GM11168 (cell line): ENCODE measurements at regions not wholly inside any gene's neighbourhood (a gene's known extent, or its start where the extent isn't known, plus 50 kb on each side); places are given as distances from the start of the nearest gene placed in this dataset.
"Not testable (repeated sequence)": the region's sequence is repeated elsewhere in the genome, so short reads cannot be mapped to it uniquely, and the experiment has no call there.

Experiments
- in situ Hi-C: fragments of 300-500 bp; cut with MboI; formaldehyde crosslinking; loops from one replicate; pipeline ENCODE4 v1.12.0; 2022; ENCODE audit warnings: low sequenced_read_pairs; ENCODE audit not compliant: unreplicated experiment

GRCh38 chr18:6566338-6566911 is 151.7 kb upstream of the L3MBTL4 start:
- in situ Hi-C loops = no loop called here

- in situ Hi-C loops = no loop called here
These were observed 155.1 kb upstream of the L3MBTL4 start for GRCh38 chr18:6569813-6570212.

- in situ Hi-C loops = no loop called here
These were observed 156.0 kb upstream of the L3MBTL4 start for GRCh38 chr18:6570581-6571238.

GRCh38 chr18:6571239-6571602 is 156.5 kb upstream of the L3MBTL4 start:
- in situ Hi-C loops = no loop called here

- in situ Hi-C loops = not testable (repeated sequence)
These were observed 157.3 kb upstream of the ARHGAP28 start for GRCh38 chr18:6572192-6572591.

GRCh38 chr18:6574631-6575030 is 154.9 kb upstream of the ARHGAP28 start:
- in situ Hi-C loops = no loop called here

GRCh38 chr18:6575908-6576307 is 153.6 kb upstream of the ARHGAP28 start:
- in situ Hi-C loops = no loop called here

- in situ Hi-C loops = no loop called here
These were observed 152.7 kb upstream of the ARHGAP28 start for GRCh38 chr18:6576718-6577375.

GRCh38 chr18:6578686-6579085 is 150.8 kb upstream of the ARHGAP28 start:
- in situ Hi-C loops = no loop called here

GRCh38 chr18:6579486-6579885 is 150.0 kb upstream of the ARHGAP28 start:
- in situ Hi-C loops = no loop called here

GRCh38 chr18:6580401-6580800 is 149.1 kb upstream of the ARHGAP28 start:
- in situ Hi-C loops = no loop called here

- in situ Hi-C loops = no loop called here
These were observed 139.6 kb upstream of the ARHGAP28 start for GRCh38 chr18:6589923-6590322.

- in situ Hi-C loops = no loop called here
These were observed 139.2 kb upstream of the ARHGAP28 start for GRCh38 chr18:6590326-6590725.

- in situ Hi-C loops = no loop called here
These were observed 138.0 kb upstream of the ARHGAP28 start for GRCh38 chr18:6591491-6591890.

GRCh38 chr18:6592522-6592921 is 137.0 kb upstream of the ARHGAP28 start:
- in situ Hi-C loops = no loop called here

- in situ Hi-C loops = no loop called here
These were observed 136.2 kb upstream of the ARHGAP28 start for GRCh38 chr18:6593142-6593885.

GRCh38 chr18:6595666-6596065 is 133.8 kb upstream of the ARHGAP28 start:
- in situ Hi-C loops = no loop called here

- in situ Hi-C loops = no loop called here
These were observed 130.9 kb upstream of the ARHGAP28 start for GRCh38 chr18:6598657-6599056.

GRCh38 chr18:6600667-6601167 is 128.8 kb upstream of the ARHGAP28 start:
- in situ Hi-C loops = no loop called here

GRCh38 chr18:6601241-6601640 is 128.3 kb upstream of the ARHGAP28 start:
- in situ Hi-C loops = no loop called here

- in situ Hi-C loops = no loop called here
These were observed 127.2 kb upstream of the ARHGAP28 start for GRCh38 chr18:6602365-6602764.
